Mucosa of stomach (tissue), 1 donor: ENCODE measurements at regions not wholly inside any gene's neighbourhood (a gene's known extent, or its start where the extent isn't known, plus 50 kb on each side); places are given as distances from the start of the nearest gene placed in this dataset.

Experiments used
- H3K27me3 ChIP-seq: one replicate; pipeline ENCODE4 v1.7.0; 2013; ENCODE audit warnings: mild to moderate bottlenecking, low read length; ENCODE audit not compliant: control insufficient read depth, insufficient read depth
- H3K36me3 ChIP-seq: one replicate; pipeline ENCODE4 v1.7.0; 2013; ENCODE audit warnings: low read length; ENCODE audit not compliant: control insufficient read depth, insufficient read depth
- H3K4me1 ChIP-seq: one replicate; pipeline ENCODE4 v1.7.0; 2013; ENCODE audit warnings: mild to moderate bottlenecking, low read length; ENCODE audit not compliant: control insufficient read depth, insufficient read depth
- H3K4me3 ChIP-seq: one replicate; pipeline ENCODE4 v1.7.0; 2013; ENCODE audit warnings: low read length
- H3K9ac ChIP-seq: one replicate; pipeline ENCODE4 v1.7.0; 2013; ENCODE audit warnings: mild to moderate bottlenecking, low read length, moderate library complexity
- H3K9me3 ChIP-seq: one replicate; pipeline ENCODE4 v1.7.0; 2013; ENCODE audit warnings: mild to moderate bottlenecking, low read length, moderate library complexity; ENCODE audit not compliant: control insufficient read depth
- donor health status: Pancreatic carcinoma.

DNA sequence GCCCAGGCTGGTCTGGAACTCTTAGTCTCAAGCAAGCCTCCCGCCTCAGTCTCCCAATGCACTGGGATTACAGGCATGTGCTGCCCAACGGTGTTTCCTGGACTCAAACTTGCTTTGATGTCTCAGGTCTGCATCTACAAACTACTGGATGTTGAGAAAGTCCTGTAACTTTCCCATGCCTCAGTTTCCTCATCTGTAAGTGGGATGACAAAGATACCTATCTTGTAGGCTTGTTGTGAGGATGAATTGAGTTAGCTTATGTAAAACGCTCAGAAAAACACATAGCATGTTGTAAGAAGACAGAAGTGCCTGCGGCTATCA lies 63.6 kb upstream of the NUDT4 start:
- Histone ChIP-seq H3K9ac (no peak overlapping the region), H3K4me1 (peaks cover 37% of the 10 kb centered on the region), H3K36me3 (no peaks in the 10 kb centered on the region), H3K4me3 (no peak overlapping the region), H3K27me3 (no peaks in the 10 kb centered on the region), H3K9me3 (no peaks in the 10 kb centered on the region)

DNA sequence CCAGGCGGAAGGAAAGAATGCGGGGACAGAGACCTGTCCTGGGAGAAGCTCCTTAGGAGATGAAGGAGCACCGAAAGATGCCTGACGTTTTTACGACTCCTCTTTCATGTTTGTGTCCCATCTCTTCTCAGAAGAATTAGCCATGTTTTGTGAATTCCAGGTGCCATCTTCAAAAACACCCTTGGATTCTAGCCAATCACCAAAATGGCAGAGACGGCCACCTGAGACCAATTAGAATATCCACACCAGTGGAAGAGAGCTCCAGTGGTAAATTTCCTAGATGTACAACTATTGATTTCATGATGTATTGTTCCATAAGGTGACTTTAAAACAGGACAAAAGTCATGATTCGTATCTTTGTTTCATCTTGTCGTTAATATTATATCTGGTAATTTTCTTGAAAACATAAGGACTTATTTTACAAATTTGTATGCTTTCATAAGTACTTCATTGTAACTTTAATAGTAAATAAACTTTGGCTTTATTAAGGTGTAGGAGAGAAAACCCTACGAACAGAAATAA lies 62.3 kb upstream of the NUDT4 start:
- Histone ChIP-seq H3K36me3 (no peaks in the 10 kb centered on the region), H3K4me1 (peaks cover 37% of the 10 kb centered on the region), H3K9me3 (no peaks in the 10 kb centered on the region), H3K4me3 (no peak overlapping the region), H3K27me3 (no peaks in the 10 kb centered on the region), H3K9ac (peak overlapping the region; percentile 7)

DNA sequence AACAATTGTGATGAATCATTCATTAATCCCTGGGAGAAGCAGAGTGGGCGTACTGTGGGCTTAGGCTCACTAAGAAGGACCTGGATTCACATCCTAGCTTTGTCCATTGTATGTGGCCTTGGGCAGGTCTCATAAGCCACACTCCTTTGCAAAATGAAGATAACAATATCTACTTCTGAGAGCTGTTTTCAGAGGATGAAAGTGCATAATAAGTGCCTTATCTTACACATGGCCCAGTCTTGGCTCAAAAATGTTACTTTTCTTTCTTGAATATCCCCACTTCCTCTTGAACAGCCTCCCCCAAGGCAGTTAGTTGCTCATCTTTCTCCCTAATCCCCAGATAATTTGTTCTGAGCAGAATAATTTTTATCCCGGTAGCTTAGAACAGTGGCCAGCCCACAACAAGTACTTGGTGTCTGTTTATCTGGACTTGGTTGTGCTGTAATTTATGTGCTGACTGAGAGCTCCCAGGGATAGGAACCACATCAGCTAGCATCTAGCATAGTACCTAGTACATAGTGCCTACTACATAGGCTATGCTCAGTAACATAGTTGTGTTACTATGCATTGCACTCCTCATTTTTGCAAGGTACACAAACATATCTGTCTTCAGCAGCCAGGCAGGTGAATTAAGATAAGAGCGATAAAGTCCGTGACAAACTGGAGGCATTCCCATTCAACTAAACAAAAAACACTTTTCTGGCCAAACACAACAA lies 61.7 kb upstream of the NUDT4 start:
- Histone ChIP-seq H3K9me3 (no peaks in the 10 kb centered on the region), H3K4me3 (no peak overlapping the region), H3K4me1 (peaks cover 37% of the 10 kb centered on the region), H3K27me3 (no peaks in the 10 kb centered on the region), H3K9ac (peak overlapping the region; percentile 7), H3K36me3 (no peaks in the 10 kb centered on the region)

DNA sequence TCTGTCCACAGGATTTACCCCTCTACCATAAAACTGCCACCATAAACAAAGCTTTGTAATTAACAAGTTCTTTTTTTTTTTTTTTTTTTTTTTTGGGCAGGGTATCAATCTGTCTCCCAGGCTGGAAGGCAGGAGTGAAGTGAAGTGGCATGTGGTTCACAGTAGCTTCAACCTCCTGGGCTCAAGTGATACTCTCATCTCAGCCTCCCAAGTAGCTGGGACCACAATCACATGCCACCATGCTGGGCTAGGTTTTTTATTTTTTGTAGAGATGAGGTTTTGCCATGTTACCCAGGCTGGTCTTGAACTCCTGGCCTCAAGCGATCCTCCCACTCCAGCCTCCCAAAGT lies 61.1 kb upstream of the NUDT4 start:
- H3K36me3 ChIP-seq: no peaks in the 10 kb centered on the region

DNA sequence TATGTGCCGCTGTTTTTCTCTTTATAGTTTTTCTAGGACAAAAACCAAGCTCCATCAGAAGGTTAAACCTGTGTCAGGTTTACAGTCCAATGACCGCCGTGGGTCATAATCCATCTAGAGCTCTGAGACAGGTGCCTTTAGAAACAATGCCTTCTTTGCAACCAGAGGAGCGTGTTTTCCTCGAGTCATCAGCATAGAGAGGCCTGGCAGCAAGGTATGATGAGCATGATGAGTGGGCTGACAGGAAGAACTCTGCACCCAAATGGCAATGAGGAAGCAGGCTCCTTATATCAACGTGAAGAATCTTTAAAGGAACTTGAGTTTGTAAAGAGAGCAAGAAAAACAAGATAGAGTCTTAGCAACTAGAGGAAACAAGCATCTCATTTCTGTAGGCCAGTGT lies 60.5 kb upstream of the NUDT4 start:
- Histone ChIP-seq H3K4me1 (peaks cover 36% of the 10 kb centered on the region), H3K4me3 (no peak overlapping the region), H3K27me3 (no peaks in the 10 kb centered on the region), H3K9ac (no peak overlapping the region), H3K36me3 (no peaks in the 10 kb centered on the region), H3K9me3 (no peaks in the 10 kb centered on the region)

More for the DNA sequence above, 61.1 kb upstream of the NUDT4 start:
- H3K9ac ChIP-seq: no peak overlapping the region
- no peaks in the 10 kb centered on the region for H3K27me3 ChIP-seq
- H3K9me3 ChIP-seq: no peaks in the 10 kb centered on the region
- no peak overlapping the region for H3K4me3 ChIP-seq
- peaks cover 37% of the 10 kb centered on the region for H3K4me1 ChIP-seq

DNA sequence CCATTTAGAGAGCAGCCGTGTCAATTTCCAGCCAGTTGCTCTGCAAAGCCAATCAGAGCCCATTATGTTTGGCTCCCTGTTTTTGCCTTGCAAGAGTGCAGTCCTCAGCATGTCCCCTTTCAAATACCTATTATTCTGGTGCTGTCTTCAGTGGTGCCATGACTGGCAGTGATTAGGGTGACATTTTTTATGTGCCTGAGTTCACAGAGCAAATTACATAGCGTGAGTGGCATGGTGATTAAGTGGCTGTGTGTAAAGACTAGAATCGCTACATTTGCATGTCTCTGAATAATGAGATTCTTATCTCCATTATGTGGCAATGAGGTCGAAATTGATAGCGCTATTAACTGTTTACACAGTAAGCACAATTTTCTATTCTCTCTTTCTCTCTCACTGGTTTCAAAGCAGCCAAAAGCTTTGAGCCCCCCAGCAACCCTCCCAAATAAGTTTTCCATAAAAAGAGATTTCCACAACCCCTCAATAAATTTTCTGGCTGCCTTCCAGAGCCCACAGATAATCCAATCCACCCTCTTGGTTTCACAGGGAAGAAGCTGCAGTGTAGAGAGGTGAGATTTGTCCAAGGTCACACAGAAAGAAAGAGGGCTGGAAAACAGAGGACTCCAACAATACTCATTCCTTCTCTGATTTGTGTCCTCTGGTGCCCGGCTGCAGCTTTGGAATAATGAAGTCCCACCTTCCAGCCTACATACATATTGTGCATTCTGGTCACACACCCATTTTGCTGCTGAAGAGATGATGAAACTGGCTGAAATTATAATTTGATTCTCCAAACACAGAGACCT lies 58.8 kb upstream of the NUDT4 start:
- H3K9me3 ChIP-seq: no peaks in the 10 kb centered on the region
- H3K27me3 ChIP-seq: no peaks in the 10 kb centered on the region
- no peaks in the 10 kb centered on the region for H3K36me3 ChIP-seq
- no peak overlapping the region for H3K4me3 ChIP-seq
- H3K9ac ChIP-seq: no peak overlapping the region
- H3K4me1 ChIP-seq: peaks cover 35% of the 10 kb centered on the region

DNA sequence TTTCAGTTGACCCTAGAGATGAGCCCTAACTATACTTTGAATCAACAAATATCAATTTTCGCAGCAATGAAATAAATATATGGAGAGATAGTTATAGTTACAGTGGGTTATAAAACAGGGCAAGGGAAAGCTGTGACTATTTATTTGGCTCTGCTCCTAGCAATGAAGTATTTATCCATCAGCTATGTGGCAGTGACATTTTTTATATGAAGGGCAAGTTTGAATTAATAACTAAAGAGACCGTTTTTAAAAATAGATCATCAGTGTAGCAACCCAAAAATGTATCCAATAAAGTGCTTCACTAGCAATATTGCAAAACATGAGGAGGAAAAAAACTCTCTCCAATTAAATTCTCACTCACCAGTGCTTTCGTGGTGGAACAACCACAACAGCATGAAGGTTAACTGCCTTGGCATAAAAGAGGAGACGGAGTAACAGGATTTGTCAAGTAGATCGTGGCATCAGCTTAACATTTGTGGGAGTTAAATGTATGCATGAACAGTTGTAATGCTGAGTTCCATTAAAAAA lies 58.1 kb upstream of the NUDT4 start:
- Histone ChIP-seq H3K4me3 (no peak overlapping the region), H3K36me3 (no peaks in the 10 kb centered on the region), H3K4me1 (peaks cover 28% of the 10 kb centered on the region), H3K9ac (no peak overlapping the region), H3K9me3 (no peaks in the 10 kb centered on the region), H3K27me3 (no peaks in the 10 kb centered on the region)

DNA sequence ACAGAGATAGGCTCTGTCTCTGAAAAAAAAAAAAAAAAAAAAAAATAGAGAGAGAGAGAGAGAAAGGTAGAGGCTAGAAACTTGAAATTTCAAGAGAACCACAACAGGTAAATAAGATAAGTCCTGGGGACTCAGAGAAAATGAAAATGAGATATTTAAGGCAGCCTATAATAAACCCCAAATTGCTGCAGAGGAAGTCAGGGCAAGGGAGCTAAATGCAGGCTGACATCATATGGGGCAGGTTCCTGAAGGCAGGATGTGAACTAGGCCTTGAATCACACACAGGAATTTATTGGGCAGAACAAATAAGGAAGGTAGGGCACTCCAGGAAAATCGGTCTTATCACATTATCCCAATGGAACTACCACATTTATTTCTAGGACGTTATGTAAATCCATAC lies 54.9 kb upstream of the NUDT4 start:
- no peaks in the 10 kb centered on the region for H3K27me3 ChIP-seq
- H3K9me3 ChIP-seq: no peaks in the 10 kb centered on the region
- H3K36me3 ChIP-seq: no peaks in the 10 kb centered on the region
- H3K9ac ChIP-seq: no peak overlapping the region
- no peak overlapping the region for H3K4me3 ChIP-seq
- peaks cover 7% of the 10 kb centered on the region for H3K4me1 ChIP-seq

DNA sequence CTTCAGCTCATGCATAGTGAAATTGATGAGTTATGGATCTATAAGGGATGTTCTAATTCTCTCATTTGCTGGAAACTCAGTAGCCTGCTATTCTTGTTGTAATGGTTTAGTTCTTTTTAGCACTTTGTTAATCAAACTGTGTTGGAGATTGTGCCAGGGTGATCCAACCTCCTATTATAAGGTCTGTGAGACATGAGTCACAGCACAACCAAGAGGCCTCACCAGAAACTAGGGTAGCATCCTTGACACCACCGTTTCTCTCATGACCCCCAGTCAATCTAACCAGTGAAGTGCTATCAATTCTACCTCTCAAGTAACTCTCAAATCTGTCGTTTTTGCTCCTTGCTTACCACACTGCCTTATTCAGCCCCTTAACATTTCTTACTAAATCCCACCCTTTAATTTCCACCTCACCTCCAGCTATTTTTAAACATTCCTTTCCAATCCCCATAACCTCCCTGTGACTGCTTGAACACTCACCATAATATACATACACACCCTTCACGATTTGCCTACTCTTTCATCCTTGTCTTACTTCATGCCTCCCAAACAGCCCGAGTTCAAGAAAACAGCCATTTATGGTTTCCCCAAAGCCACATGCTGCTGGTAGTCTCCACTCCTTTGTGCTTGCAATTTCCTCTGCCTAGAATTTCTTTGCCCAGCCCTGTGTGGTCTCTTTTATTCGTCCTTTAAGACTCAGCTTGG lies 53.9 kb upstream of the NUDT4 start:
- H3K9ac ChIP-seq: no peak overlapping the region

DNA sequence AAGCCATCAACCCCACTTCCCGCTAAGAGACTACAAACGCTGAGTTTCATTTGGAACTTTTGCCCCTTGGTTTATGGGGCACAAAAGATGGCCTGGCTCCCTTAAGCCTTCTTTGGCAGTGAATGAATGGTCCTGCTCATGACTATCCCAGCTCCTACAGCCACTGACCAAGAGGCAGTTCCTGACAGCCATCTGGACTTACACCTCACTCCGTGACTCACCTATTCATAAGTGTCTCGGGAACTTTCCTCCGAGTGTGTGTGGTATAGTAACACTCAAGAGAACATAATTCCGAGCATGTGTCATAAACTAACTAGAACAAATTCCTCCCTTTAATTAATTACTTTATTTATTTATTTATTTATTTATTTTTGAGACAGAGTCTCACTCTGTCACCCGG lies 51.9 kb upstream of the NUDT4 start:
- no peak overlapping the region for H3K9ac ChIP-seq
- H3K4me1 ChIP-seq: peaks cover 3% of the 10 kb centered on the region
- no peaks in the 10 kb centered on the region for H3K36me3 ChIP-seq
- no peaks in the 10 kb centered on the region for H3K27me3 ChIP-seq
- no peak overlapping the region for H3K4me3 ChIP-seq
- H3K9me3 ChIP-seq: no peaks in the 10 kb centered on the region

More for the DNA sequence above, 53.9 kb upstream of the NUDT4 start:
- Histone ChIP-seq H3K4me3 (no peak overlapping the region), H3K4me1 (peaks cover 3% of the 10 kb centered on the region), H3K27me3 (no peaks in the 10 kb centered on the region), H3K36me3 (no peaks in the 10 kb centered on the region), H3K9me3 (no peaks in the 10 kb centered on the region)
